DOHH2 (cell line): ENCODE measurements at regions not wholly inside any gene's neighbourhood (a gene's known extent, or its start where the extent isn't known, plus 50 kb on each side); places are given as distances from the start of the nearest gene placed in this dataset.

Experiments
- CTCF ChIP-seq: fragments of 200-600 bp; sonication (generic); IDR thresholded peaks from one replicate; pipeline ENCODE4 v1.5.1; 2014; ENCODE audit warnings: antibody characterized with exemption, mild to moderate bottlenecking, low read depth, low read length; ENCODE audit not compliant: poor library complexity, severe bottlenecking
- EZH2phosphoT487 ChIP-seq: fragments of 200-600 bp; sonication (generic); IDR thresholded peaks from 2 replicates; pipeline ENCODE4 v1.6.1; 2017; ENCODE audit warnings: borderline replicate concordance, mild to moderate bottlenecking, antibody characterized with exemption, low read length, moderate library complexity, mixed read lengths

- TF ChIP-seq CTCF (no peak), EZH2phosphoT487 (no peak)
Measured at GRCh38 chr5:124537107-124537506, 209.3 kb downstream of the ZNF608 start.
